Tibial nerve (tissue), 3 donors: ENCODE measurements at regions not wholly inside any gene's neighbourhood (a gene's known extent, or its start where the extent isn't known, plus 50 kb on each side); places are given as distances from the start of the nearest gene placed in this dataset.

Source experiments
- CTCF ChIP-seq, 5 experiments: fragments of 200-600 bp in 3 of 5; fragments of 450-650 bp in 2 of 5; sonication (generic) in 3 of 5; IDR thresholded peaks; one replicate each; pipeline ENCODE4 v1.5.1; 2016 to 2019; ENCODE audit warnings: antibody characterized with exemption in 5 of 5, mild to moderate bottlenecking in 3 of 5, moderate library complexity in 2 of 5
- POLR2A ChIP-seq, 2 donors: fragments of 450-650 bp; IDR thresholded peaks; one replicate each; pipeline ENCODE4 v1.6.1; 2017; ENCODE audit warnings: antibody characterized with exemption in 2 of 2, mild to moderate bottlenecking in 2 of 2, moderate library complexity in 2 of 2

GRCh38 chr4:117328333-117328732, 243.0 kb upstream of the TRAM1L1 start:
- TF ChIP-seq CTCF (IDR thresholded peaks at IDR 0.05) (no peak), POLR2A (IDR thresholded peaks at IDR 0.05) (no peak)
